HK-2 (cell line): ENCODE measurements at regions not wholly inside any gene's neighbourhood (a gene's known extent, or its start where the extent isn't known, plus 50 kb on each side); places are given as distances from the start of the nearest gene placed in this dataset.
A peak's percentile ranks its signal among the peaks of the same experiment; 100 is the strongest.
"Not testable (repeated sequence)": the region's sequence is repeated elsewhere in the genome, so short reads cannot be mapped to it uniquely, and the experiment has no call there.

Source experiments
- DNase-seq: peaks from one replicate; pipeline ENCODE4 v3.0.0-alpha.2; 2018; ENCODE audit not compliant: unreplicated experiment

DNA sequence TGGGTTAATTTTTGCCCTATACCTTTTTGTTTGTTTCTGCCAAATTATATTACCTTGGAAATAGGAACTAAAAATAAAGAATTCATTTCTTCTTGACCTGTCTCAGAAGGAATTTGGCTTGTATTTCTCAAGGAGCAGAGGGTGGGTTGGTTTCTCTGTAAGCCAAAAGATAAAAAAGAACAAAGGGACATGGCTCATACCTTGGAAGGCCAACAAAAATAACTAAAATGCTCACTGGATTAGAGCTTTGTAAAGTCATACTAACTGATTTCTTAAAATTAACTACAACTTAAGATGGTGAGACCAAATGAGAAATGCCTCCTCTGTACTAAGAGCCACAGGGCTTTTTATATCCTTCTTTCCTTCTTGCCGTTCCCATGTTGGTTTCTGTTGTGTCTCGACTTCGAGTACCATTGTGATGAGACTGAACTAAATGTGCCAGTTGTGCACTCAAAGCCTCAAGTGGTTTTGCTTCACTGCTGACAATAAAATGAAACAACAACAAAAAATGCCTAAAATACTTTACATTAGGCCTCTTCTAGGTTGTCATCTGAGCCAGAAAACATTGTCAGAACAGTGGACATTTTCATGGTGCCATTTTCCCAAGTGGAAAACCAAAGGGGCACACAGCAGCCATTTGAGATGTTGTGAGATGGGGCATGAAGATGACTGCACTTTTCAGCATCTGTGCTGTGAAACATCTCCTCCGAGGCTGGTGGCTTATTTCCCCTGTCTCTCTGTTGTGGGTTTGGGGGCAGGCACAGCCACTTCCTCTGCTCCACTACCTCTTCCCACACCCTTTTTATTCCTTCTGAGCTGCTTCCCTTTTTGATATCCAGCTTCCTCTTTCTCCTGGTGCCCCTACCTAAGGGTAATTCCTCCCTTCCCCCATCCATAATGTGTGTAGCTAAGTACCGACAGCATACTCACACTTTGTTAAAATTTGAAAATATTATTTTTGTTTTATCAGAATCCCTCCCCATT lies 51.8 kb upstream of the AGR3 start:
- no peak for DNase-seq

DNA sequence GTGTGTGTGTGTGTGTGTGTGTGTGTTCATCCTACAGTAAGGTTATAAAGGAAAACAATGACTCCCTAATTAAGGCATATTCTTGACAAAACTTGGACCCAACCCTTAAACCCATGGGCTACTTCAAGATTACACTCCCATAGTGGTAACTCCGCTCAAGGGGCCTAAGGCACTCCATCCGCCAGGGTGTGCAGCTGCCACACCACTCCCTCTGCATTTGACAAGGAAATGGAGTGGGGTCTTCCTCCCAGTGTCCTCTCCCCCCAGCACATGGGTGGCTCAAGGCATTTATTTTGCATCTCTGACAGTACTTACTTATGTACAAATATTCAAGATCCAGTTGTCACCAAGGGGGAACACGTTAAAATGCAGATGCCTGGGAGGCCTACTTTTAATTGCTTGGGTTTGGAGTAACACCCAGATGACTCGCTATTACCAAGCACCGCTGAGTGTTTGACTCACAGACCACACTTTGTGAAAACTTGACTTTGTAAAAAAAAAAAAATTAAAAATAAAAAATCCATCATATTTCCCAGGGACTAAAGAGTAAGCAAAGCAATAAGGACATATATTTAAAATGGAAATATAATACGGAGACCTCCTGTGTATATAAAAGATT lies 53.0 kb upstream of the AGR3 start:
- DNase-seq = peak; percentile 7

DNA sequence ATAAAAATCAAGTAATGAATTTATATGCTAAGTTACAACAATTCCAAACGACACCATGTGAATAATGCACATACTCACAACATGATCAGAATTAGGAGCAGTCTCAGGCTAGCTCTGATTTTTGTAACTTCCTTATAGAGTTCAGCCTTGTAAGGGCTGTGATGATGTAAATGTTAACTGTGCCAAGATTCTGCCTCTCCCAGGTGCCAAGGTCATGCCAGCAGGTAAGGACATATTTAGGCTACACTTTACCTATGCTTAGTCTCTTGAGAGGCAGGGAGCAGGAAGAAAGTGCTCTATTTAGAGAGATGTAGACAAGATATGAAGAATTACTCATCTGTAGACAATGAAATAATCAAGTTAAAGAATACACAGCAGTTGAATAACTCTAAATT lies 53.6 kb upstream of the AGR3 start:
- DNase-seq = no peak

DNA sequence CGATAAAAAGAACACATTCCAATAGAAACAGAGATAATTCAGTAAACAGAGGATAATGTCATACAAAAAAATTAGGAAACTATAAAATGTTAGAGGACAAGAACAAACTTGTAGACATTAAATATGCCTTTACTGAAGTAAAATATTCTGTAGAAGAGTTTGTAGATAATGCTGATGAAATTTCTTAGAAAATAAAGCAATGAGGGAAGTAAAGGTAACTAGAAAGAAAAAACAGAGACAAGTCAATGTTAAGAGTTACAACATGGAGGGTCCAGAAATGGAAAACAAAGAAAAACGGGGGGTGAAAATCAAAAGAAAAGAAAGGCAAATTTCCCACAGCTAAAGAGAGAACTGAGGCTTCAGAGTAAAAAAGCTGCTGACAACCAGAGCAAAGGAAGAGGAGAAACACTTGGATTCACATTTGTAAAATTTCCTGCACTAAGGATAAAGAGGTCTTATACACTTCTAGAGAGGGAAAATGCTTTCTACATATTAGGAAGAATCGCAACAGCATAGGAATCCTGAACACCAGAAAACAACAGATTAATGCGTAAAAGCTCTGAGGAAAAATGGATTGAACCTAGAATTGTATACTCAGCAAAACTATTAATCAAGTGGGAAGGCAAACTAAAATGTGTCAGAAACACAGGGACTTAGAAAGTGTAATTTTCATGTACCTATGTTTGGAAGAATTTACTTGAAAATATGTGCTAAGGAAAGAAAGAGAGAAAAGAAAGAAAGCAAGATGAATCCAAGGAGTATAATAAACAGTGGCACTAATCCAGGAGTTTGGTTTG lies 55.0 kb upstream of the AGR3 start:
- DNase-seq = no peak

DNA sequence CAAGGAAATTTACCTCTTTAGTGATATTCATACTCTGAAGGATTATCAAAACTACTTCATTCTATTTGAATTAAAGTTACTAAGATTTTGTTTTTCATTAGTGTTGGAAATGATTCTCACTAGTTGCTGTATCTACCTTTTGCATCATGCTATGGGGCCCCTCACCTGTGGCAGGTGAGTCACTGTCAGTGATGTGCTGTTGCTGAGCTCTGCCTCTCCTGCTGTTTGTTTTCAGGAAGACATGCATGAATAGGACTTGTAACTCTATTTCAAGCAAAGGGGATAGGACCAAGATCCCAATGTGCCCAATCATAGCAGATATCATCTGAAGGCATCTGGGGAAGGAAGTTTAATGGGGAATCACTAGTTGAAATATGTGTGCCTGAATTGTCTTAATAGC lies 57.4 kb upstream of the AGR3 start:
- DNase-seq = no peak

DNA sequence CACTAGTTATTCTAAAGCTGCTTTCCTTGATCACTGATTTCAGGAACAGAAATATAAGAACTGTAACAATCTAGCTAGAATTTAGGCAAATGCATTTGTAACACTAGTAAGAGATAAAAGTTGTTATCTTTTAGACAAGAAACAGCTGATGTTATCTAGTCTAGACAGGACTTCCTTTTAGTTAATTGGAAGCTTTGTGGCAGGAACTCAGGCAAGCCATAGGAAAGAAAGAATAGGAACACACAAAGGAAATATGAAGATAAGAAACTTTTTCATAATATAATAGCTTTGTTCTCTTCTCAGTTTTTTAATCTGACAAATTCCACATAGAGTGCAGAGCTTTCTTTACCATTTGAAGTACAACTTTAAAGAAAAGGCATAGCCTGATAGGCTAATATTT lies 59.0 kb upstream of the AGR3 start:
- no peak for DNase-seq

DNA sequence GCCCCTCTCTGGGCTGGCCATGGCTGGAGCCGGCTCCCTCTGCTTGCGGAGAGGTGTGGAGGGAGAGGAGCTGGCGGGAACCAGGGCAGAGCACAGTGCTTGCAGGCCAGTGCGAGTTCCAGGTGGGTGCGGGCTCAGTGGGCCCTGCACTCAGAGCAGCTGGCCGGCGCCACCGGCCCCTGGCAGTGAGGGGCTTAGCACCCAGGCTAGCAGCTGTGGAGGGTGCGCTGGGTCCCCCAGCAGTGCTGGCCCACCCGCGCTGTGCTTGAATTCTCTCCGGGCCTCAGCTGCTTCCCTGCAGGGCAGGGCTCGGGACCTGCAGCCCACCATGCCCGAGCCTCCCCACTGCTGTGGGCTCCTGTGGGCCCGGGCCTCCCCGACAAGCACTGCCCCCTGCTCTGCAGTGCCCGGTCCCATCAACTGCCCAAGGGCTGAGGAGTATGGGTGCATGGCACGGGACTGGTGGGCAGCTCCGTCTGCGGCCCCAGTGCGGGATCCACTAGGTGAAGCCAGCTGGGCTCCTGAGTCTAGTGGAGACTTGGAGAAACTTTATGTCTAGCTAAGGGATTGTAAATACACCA lies 61.2 kb upstream of the AGR3 start:
- DNase-seq = no peak

DNA sequence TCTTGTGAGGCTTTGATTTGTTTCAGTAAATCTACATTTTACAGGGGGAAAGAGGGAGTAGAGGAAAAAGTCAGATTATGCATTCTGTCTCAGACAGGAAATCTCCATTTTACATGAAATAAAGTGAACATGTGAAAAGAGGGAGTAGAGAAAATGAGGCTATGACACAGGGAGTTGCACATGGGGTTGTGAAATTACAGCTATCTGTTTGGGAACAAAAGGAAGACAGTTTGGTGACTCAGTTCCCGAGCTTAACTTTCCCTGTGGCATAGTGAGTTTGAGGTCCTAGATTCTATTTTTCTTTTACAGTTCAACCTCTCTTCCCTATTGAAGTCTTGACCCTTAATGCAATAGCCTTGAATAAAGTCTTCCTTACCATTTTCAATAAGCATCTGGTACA lies 63.2 kb upstream of the AGR3 start:
- no peak for DNase-seq

- no peak for DNase-seq
These were observed 63.6 kb upstream of the AGR3 start for GRCh38 chr7:16945372-16945771.

DNA sequence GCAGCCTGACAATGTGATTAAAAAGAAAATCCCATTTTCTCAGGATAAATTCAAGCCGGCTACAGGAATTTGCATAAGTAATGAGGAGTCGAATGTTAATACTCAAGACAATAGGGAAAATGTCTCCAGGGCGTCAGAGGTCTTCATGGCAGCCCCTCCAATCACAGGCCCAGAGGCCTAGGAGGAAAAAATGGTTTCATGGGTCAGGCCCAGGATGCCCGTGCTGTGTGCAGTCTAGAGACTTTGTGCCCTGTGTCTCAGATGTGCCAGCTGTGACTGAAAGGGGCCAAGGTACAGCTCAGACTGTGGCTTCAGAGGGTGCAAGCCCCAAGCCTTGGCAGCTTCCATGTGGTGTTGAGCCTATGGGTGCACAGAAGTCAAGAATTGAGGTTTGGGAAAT lies 66.3 kb upstream of the AGR3 start:
- not testable (repeated sequence) for DNase-seq

- no peak for DNase-seq
These were observed 69.8 kb upstream of the AGR3 start for GRCh38 chr7:16951483-16952080.

- no peak for DNase-seq
These were observed 72.5 kb upstream of the AGR3 start for GRCh38 chr7:16954321-16954720.

GRCh38 chr7:16958724-16959123 lies 76.9 kb upstream of the AGR3 start:
- DNase-seq = no peak

DNA sequence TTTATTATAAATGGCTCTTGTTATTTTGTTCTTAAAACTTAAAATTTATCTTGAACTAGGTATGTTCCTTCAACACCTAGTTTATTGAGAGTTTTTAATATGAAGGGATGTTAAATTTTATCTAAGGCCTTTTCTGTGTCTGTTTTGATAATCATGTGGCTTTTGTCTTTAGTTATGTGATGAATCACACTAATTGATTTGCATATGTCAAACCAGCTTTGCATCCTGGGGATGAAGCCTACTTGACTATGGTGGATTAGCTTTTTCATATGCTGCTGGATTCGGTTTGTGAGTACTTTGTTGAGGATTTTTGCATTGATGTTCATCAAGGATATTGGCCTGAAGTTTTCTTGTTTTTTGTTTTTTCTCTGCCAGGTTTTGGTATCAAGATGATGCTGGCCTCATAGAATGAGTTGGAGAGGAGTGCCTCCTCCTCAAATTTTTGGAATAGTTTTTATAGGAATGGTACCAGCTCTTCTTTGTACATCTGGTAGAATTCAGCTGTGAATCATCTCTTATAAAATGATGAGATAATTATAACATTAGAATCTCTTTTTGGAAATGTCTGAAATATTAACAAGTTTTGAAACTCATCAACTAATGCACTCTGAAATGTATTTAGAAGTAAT lies 78.7 kb upstream of the AGR3 start:
- DNase-seq = no peak

DNA sequence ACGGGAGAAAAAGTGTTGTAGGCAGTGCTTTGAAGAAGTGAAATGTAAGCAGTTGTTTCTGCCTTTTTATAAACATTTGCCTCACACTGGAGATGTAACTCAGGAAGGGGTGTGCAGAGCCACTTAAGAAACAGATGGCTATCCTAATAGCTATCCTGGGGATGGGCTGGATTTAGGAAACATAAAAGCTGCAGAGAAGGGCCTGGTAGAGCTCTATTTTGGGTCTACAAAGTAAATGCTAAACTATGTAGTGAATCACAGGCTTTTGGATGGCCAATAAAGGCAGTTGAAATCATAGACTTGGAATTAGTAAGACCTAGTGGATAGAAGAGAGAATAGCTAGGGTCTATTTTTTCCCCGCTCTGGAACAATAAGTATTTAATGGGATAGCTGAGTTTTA lies 79.9 kb upstream of the AGR3 start:
- DNase-seq = no peak

GRCh38 chr7:16963044-16963443 lies 81.3 kb upstream of the AGR3 start:
- DNase-seq = no peak

GRCh38 chr7:16965697-16966096 lies 83.9 kb upstream of the AGR3 start:
- DNase-seq = not testable (repeated sequence)

GRCh38 chr7:16967300-16967811 lies 85.6 kb upstream of the AGR3 start:
- no peak for DNase-seq

DNA sequence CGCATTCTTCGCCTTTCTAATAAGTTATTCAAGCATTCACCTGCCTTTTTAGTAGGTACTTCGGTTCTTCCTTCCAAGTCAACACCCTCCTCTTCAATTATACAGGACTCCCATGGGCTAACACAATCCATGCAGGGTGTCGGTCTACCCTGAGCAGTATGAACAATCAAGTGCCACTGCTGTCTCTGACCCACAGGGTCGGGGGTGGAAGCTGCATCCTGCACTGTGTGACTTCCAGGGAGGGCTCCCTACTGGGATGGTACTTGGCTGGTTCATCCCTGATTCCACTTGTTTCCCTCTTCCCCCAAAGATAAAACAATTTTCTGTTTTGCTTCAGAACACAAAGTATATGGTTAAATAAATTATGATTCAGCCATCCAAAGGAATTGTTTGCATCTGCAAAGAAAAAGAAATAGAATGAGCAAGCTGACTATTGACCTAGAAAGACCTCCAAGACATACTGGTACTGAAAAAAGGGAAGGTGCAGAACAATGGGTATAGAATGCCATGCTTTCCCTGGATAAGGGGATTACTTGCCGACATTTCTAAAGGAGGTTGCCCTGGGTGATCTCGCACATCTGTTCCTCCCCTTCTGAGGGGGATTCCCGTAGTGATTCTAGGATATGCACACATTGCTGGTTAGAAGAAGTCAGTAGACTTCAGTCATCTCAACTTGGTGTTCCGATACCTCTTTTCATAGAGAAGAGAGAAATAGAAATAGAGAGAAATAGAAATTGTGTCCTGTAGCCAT lies 89.1 kb upstream of the AGR3 start:
- DNase-seq = no peak

DNA sequence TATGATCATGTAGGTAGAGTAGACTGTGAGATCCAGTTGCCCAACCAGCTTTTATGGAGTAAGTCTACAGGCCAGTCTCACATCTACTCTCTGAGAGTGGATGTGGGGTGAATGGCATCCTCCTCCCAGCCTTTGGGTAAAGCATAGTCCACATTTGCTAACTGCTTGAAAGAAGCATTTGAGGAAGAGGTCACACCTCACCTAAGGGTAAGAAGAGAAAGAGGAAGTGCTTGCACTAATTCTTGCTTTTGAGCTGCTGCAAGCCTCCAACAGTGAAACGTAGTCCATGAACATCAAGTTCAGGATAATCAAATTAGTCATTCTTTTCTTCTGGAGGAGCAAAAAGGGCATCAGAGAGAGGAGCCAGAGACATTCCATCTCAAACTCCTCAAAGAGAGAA lies 93.9 kb upstream of the AGR3 start:
- DNase-seq = no peak
